DOHH2 (cell line): ENCODE measurements at regions not wholly inside any gene's neighbourhood (a gene's known extent, or its start where the extent isn't known, plus 50 kb on each side); places are given as distances from the start of the nearest gene placed in this dataset.

Source experiments
- H3F3A ChIP-seq: fragments of 200-600 bp; sonication (generic), shearing (Covaris generic); 2 replicates; pipeline ENCODE4 v1.6.0; 2016; ENCODE audit warnings: antibody characterized with exemption, mild to moderate bottlenecking; ENCODE audit not compliant: control insufficient read depth, insufficient read depth
- H3K27ac ChIP-seq: fragments of 200-600 bp; sonication (generic); 2 replicates; pipeline ENCODE4 v1.5.1; 2014; ENCODE audit warnings: low read depth, mild to moderate bottlenecking, low read length, moderate library complexity
- H3K27me3 ChIP-seq: fragments of 200-600 bp; sonication (generic); 2 replicates; pipeline ENCODE4 v1.6.1; 2014; ENCODE audit warnings: mild to moderate bottlenecking, low read length, mixed read lengths; ENCODE audit not compliant: control insufficient read depth
- H3K36me3 ChIP-seq: fragments of 200-600 bp; sonication (generic); 2 replicates; pipeline ENCODE4 v1.6.1; 2014; ENCODE audit warnings: mild to moderate bottlenecking, low read length, moderate library complexity, mixed read lengths; ENCODE audit not compliant: control insufficient read depth
- H3K4me1 ChIP-seq: fragments of 200-600 bp; sonication (generic); 2 replicates; pipeline ENCODE4 v1.6.1; 2014; ENCODE audit warnings: mild to moderate bottlenecking, low read length, mixed read lengths; ENCODE audit not compliant: control insufficient read depth
- H3K4me2 ChIP-seq: fragments of 200-600 bp; sonication (generic); 2 replicates; pipeline ENCODE4 v1.6.0; 2014; ENCODE audit warnings: mild to moderate bottlenecking, low read length, moderate library complexity
- H3K4me3 ChIP-seq: fragments of 200-600 bp; sonication (generic); 2 replicates; pipeline ENCODE4 v1.5.1; 2014; ENCODE audit warnings: mild to moderate bottlenecking, low read length, mixed read lengths
- H3K79me2 ChIP-seq: fragments of 200-600 bp; sonication (generic); 2 replicates; pipeline ENCODE4 v1.6.1; 2014; ENCODE audit warnings: mild to moderate bottlenecking, low read length, mixed read lengths; ENCODE audit not compliant: control insufficient read depth
- H3K9me2 ChIP-seq: fragments of 200-600 bp; sonication (generic); replicated peaks from 2 replicates; pipeline ENCODE4 v1.6.1; 2014; ENCODE audit warnings: mild to moderate bottlenecking, low read length, mixed read lengths; ENCODE audit not compliant: control insufficient read depth
- H3K9me3 ChIP-seq: fragments of 200-600 bp; sonication (generic); 2 replicates; pipeline ENCODE4 v1.6.1; 2014; ENCODE audit warnings: antibody characterized with exemption, low read length, mixed read lengths; ENCODE audit not compliant: control insufficient read depth, insufficient read depth
- H4K20me1 ChIP-seq: fragments of 200-600 bp; sonication (generic); 2 replicates; pipeline ENCODE4 v1.6.0; 2014; ENCODE audit warnings: low read depth, mild to moderate bottlenecking, antibody characterized with exemption, low read length, moderate library complexity; ENCODE audit not compliant: control insufficient read depth, insufficient read depth
- CTCF ChIP-seq: fragments of 200-600 bp; sonication (generic); IDR thresholded peaks from one replicate; pipeline ENCODE4 v1.5.1; 2014; ENCODE audit warnings: antibody characterized with exemption, mild to moderate bottlenecking, low read depth, low read length; ENCODE audit not compliant: poor library complexity, severe bottlenecking
- EZH2phosphoT487 ChIP-seq: fragments of 200-600 bp; sonication (generic); IDR thresholded peaks from 2 replicates; pipeline ENCODE4 v1.6.1; 2017; ENCODE audit warnings: borderline replicate concordance, mild to moderate bottlenecking, antibody characterized with exemption, low read length, moderate library complexity, mixed read lengths

GRCh38 chr6:150549674-150550101 is 50.0 kb upstream of the PLEKHG1 start:
- Histone ChIP-seq H4K20me1 (no peaks in the 10 kb centered on the region), H3K27me3 (no peaks in the 10 kb centered on the region), H3K27ac (no peak overlapping the region), H3F3A (no peaks in the 10 kb centered on the region), H3K79me2 (no peaks in the 10 kb centered on the region), H3K9me2 (no peaks in the 10 kb centered on the region), H3K36me3 (no peaks in the 10 kb centered on the region), H3K4me3 (no peak overlapping the region), H3K4me1 (no peaks in the 10 kb centered on the region), H3K4me2 (no peak overlapping the region), H3K9me3 (no peaks in the 10 kb centered on the region)
- no peak for TF ChIP-seq EZH2phosphoT487
- no peak for TF ChIP-seq CTCF
